H1 (cell line): ENCODE measurements at regions not wholly inside any gene's neighbourhood (a gene's known extent, or its start where the extent isn't known, plus 50 kb on each side); places are given as distances from the start of the nearest gene placed in this dataset.

Experiments
- CTCF ChIA-PET: fragments of 300-600 bp; sonication (Branson Sonifier 250); formaldehyde crosslinking; loops from one replicate; lab custom pipeline; 2021; ENCODE audit not compliant: partially characterized antibody; lab: Charles Lee
- POLR2A ChIA-PET: fragments of 300-600 bp; sonication (Branson Sonifier 250); formaldehyde crosslinking; loops from one replicate; lab custom pipeline; 2021; ENCODE audit warnings: inconsistent platforms; ENCODE audit not compliant: partially characterized antibody; lab: Charles Lee
- DNase-seq, 2 experiments: peaks; one replicate each; pipeline versions ENCODE4 v3.0.0 to v3.0.0-alpha.2; 2010 to 2022; ENCODE audit warnings: low spot score in 2 of 2, low read depth in 1 of 2, mixed read lengths in 1 of 2
- FAIRE-seq: peaks from 2 replicates; lab custom pipeline; 2011; peaks lifted over from hg19 to GRCh38; lab: Jason Lieb, UNC
- H2AFZ ChIP-seq: 2 replicates; pipeline ENCODE4 v1.8.1; 2012; ENCODE audit warnings: low read length, inconsistent platforms
- H2AK5ac ChIP-seq: 2 replicates; pipeline ENCODE4 v1.6.1; 2013; ENCODE audit warnings: low read depth, low read length
- H2BK120ac ChIP-seq: replicated peaks from 2 replicates; pipeline ENCODE3; 2013; ENCODE audit warnings: low read depth, low read length, inconsistent platforms
- H2BK12ac ChIP-seq: 2 replicates; pipeline ENCODE4 v1.6.1; 2013; ENCODE audit warnings: low read depth, low read length
- H2BK15ac ChIP-seq: 2 replicates; pipeline ENCODE4 v1.6.1; 2013; ENCODE audit warnings: low read length
- H2BK20ac ChIP-seq: 2 replicates; pipeline ENCODE4 v1.6.1; 2013; ENCODE audit warnings: low read length
- H2BK5ac ChIP-seq: 2 replicates; pipeline ENCODE4 v1.6.1; 2013; ENCODE audit warnings: low read depth, low read length
- H3K14ac ChIP-seq: 2 replicates; pipeline ENCODE4 v1.6.1; 2013; ENCODE audit warnings: inconsistent platforms; ENCODE audit not compliant: insufficient read length
- H3K18ac ChIP-seq: 2 replicates; pipeline ENCODE4 v1.6.1; 2013; ENCODE audit warnings: low read length; ENCODE audit errors: extremely low read depth
- H3K23ac ChIP-seq: 2 replicates; pipeline ENCODE4 v1.6.1; 2013; ENCODE audit warnings: inconsistent platforms; ENCODE audit not compliant: insufficient read length
- H3K23me2 ChIP-seq: 2 replicates; pipeline ENCODE4 v1.6.1; 2013; ENCODE audit warnings: low read depth, low read length
- H3K27ac ChIP-seq: 2 replicates; pipeline ENCODE4 v1.6.1; 2011; ENCODE audit warnings: low read depth, low read length, inconsistent platforms
- H3K27me3 ChIP-seq, 4 experiments: replicated peaks in 1 of 4; 1 replicate in 1 of 4; 2 replicates in 3 of 4; pipeline versions ENCODE4 v1.6.1 to v1.8.1; 2011 to 2013; ENCODE audit warnings: low read length in 3 of 4, mild to moderate bottlenecking in 3 of 4, inconsistent platforms in 2 of 4, mixed read lengths in 2 of 4, moderate library complexity in 1 of 4; ENCODE audit not compliant: control insufficient read depth in 3 of 4, insufficient read depth in 3 of 4; ENCODE audit errors: extremely low read depth in 1 of 4
- H3K36me3 ChIP-seq, 4 experiments: 2 replicates each; pipeline versions ENCODE4 v1.6.1 to v1.8.1; 2011 to 2013; ENCODE audit warnings: mild to moderate bottlenecking in 4 of 4, low read length in 3 of 4, moderate library complexity in 2 of 4, control low read depth in 1 of 4, inconsistent platforms in 1 of 4; ENCODE audit not compliant: insufficient read depth in 4 of 4, control insufficient read depth in 2 of 4
- H3K4ac ChIP-seq: replicated peaks from 2 replicates; pipeline ENCODE3; 2013; ENCODE audit warnings: low read length, low read depth, mixed read lengths, inconsistent platforms; ENCODE audit not compliant: insufficient read length
- H3K4me1 ChIP-seq, 4 experiments: replicated peaks in 1 of 4; 1 replicate in 1 of 4; 2 replicates in 3 of 4; pipeline versions ENCODE4 v1.6.1 to v1.8.1; 2011 to 2013; ENCODE audit warnings: low read length in 3 of 4, inconsistent platforms in 2 of 4, mixed read lengths in 1 of 4; ENCODE audit not compliant: insufficient read depth in 4 of 4, control insufficient read depth in 3 of 4
- H3K4me2 ChIP-seq, 2 experiments: 2 replicates each; pipeline versions ENCODE4 v1.6.1 to v1.8.1; 2011 to 2013; ENCODE audit warnings: low read depth in 2 of 2, low read length in 2 of 2, control low read depth in 1 of 2, inconsistent platforms in 1 of 2, mild to moderate bottlenecking in 1 of 2; ENCODE audit not compliant: insufficient read depth in 1 of 2
- H3K4me3 ChIP-seq, 4 experiments: fragments of 200-600, 300-600 bp in 1 of 4; sonication (generic), shearing (Covaris generic), sonication (Bioruptor Twin) in 1 of 4; 2 replicates each; pipeline versions ENCODE4 v1.5.1 to v1.8.1; 2011 to 2016; ENCODE audit warnings: low read length in 4 of 4, low read depth in 3 of 4, control low read depth in 2 of 4, inconsistent platforms in 2 of 4, mild to moderate bottlenecking in 2 of 4, mixed read lengths in 1 of 4, moderate library complexity in 1 of 4; ENCODE audit not compliant: insufficient read depth in 2 of 4; ENCODE audit errors: extremely low read depth in 1 of 4
- H3K56ac ChIP-seq: replicated peaks from 2 replicates; pipeline ENCODE3; 2013; ENCODE audit warnings: low read depth, mild to moderate bottlenecking, mixed read lengths, low read length, inconsistent platforms; ENCODE audit not compliant: insufficient read length
- H3K79me1 ChIP-seq: 2 replicates; pipeline ENCODE4 v1.6.1; 2013; ENCODE audit warnings: low read depth, low read length, control low read depth
- H3K79me2 ChIP-seq, 2 experiments: 2 replicates each; pipeline versions ENCODE4 v1.6.1 to v1.8.1; 2012 to 2013; ENCODE audit warnings: low read length in 2 of 2, mild to moderate bottlenecking in 2 of 2, inconsistent platforms in 1 of 2; ENCODE audit not compliant: insufficient read depth in 2 of 2, control insufficient read depth in 1 of 2
- H3K9ac ChIP-seq, 4 experiments: replicated peaks in 1 of 4; 1 replicate in 1 of 4; 2 replicates in 3 of 4; pipeline versions ENCODE4 v1.6.1 to v1.8.1; 2011 to 2013; ENCODE audit warnings: low read depth in 3 of 4, low read length in 3 of 4, control low read depth in 2 of 4, mild to moderate bottlenecking in 2 of 4, moderate library complexity in 2 of 4, inconsistent platforms in 1 of 4; ENCODE audit errors: extremely low read depth in 1 of 4
- H3K9me3 ChIP-seq, 2 experiments: 2 replicates each; pipeline versions ENCODE4 v1.6.1 to v1.8.1; 2012 to 2013; ENCODE audit warnings: mild to moderate bottlenecking in 2 of 2, moderate library complexity in 2 of 2, control low read depth in 1 of 2, inconsistent platforms in 1 of 2, low read depth in 1 of 2, low read length in 1 of 2, mixed read lengths in 1 of 2; ENCODE audit not compliant: insufficient read depth in 2 of 2
- H4K20me1 ChIP-seq, 2 experiments: replicated peaks in 1 of 2; 2 replicates each; pipeline versions ENCODE3 to v1.8.1; 2011 to 2013; ENCODE audit warnings: inconsistent platforms in 2 of 2, low read length in 2 of 2, mild to moderate bottlenecking in 1 of 2; ENCODE audit not compliant: insufficient read depth in 2 of 2, control insufficient read depth in 1 of 2
- H4K5ac ChIP-seq: 2 replicates; pipeline ENCODE4 v1.6.1; 2013; ENCODE audit warnings: low read length, low read depth, mixed read lengths, inconsistent platforms; ENCODE audit not compliant: insufficient read length
- H4K8ac ChIP-seq: 2 replicates; pipeline ENCODE4 v1.8.0; 2013; ENCODE audit warnings: mild to moderate bottlenecking, moderate library complexity, low read length, inconsistent platforms; ENCODE audit not compliant: insufficient read depth; ENCODE audit errors: extremely low read depth
- H4K91ac ChIP-seq: replicated peaks from 2 replicates; pipeline ENCODE3; 2013; ENCODE audit warnings: low read length, mixed read lengths, inconsistent platforms; ENCODE audit not compliant: insufficient read length
- CTBP2 ChIP-seq: IDR thresholded peaks from 2 replicates; pipeline ENCODE4 v1.7.0; 2011; ENCODE audit warnings: borderline replicate concordance, mild to moderate bottlenecking, moderate library complexity, mixed read lengths, low read length; ENCODE audit not compliant: insufficient read depth, insufficient read length
- KDM4A ChIP-seq: IDR thresholded peaks from one replicate; pipeline ENCODE4 v1.7.1; 2012; ENCODE audit warnings: low read depth, mild to moderate bottlenecking, moderate library complexity, low read length, inconsistent platforms; ENCODE audit not compliant: severe bottlenecking
- RAD21 ChIP-seq, 2 experiments: IDR thresholded peaks in 1 of 2; conservative IDR thresholded peaks in 1 of 2; 2 replicates each; pipeline ENCODE4 v1.6.1; 2011; ENCODE audit warnings: low read depth in 2 of 2, low read length in 2 of 2, improper control_type of control experiment in 1 of 2, inconsistent platforms in 1 of 2, mild to moderate bottlenecking in 1 of 2, moderate library complexity in 1 of 2
- SIRT6 ChIP-seq: IDR thresholded peaks from one replicate; pipeline ENCODE4 v1.7.1; 2012; ENCODE audit warnings: low read length, inconsistent platforms
- TAF7 ChIP-seq: optimal IDR thresholded peaks from 2 replicates; pipeline ENCODE3; 2011; ENCODE audit warnings: low read depth, mild to moderate bottlenecking, inconsistent platforms, low read length, moderate library complexity, borderline replicate concordance
- ZNF274 ChIP-seq: IDR thresholded peaks from 2 replicates; pipeline ENCODE4 v1.7.0; 2012; ENCODE audit warnings: low read length, borderline replicate concordance; ENCODE audit errors: extremely low read depth

DNA sequence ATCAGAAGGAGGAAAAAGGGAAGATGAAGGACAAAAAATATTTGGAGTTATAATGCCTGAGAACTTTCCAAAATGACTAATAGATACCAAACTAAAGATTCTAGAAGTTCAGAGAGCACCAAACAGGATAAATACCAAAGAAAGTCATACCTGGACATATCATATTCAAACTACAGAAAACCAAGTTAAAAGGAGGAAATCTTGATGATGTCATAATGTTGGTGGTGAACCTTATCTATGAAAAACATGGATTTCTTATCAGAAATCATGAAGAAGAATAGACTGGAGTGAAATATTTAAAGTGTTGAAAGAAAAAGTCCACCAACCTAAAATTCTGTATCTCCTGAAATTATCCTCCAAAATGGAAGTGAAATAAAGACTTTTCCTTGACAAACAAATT is 389.2 kb downstream of the JRKL start:
- no peak for FAIRE-seq
- no peak overlapping the region for H3K14ac ChIP-seq
- CTCF ChIA-PET = no interaction called here

More for the DNA sequence above, 389.2 kb downstream of the JRKL start:
- Histone ChIP-seq H3K4me1 (no peaks in the 10 kb centered on the region), H3K23me2 (no peaks in the 10 kb centered on the region), H4K20me1 (no peaks in the 10 kb centered on the region), H3K4me3 (no peak overlapping the region), H3K36me3 (no peaks in the 10 kb centered on the region), H2BK5ac (no peak overlapping the region), H3K27me3 (no peaks in the 10 kb centered on the region), H3K18ac (no peak overlapping the region), H4K8ac (no peak overlapping the region), H3K4me2 (no peak overlapping the region), H3K27ac (no peak overlapping the region), H3K9ac (no peak overlapping the region), H3K23ac (no peak overlapping the region), H2BK15ac (no peak overlapping the region), H3K56ac (no peak overlapping the region), H2BK20ac (no peak overlapping the region), H4K5ac (no peak overlapping the region), H2AFZ (no peak overlapping the region), H4K91ac (no peak overlapping the region), H2AK5ac (no peak overlapping the region), H3K79me1 (no peaks in the 10 kb centered on the region), H2BK120ac (no peak overlapping the region), H3K79me2 (no peaks in the 10 kb centered on the region)
- no peak for DNase-seq
- TF ChIP-seq ZNF274 = no peak
- no peak for TF ChIP-seq SIRT6
- no peak for TF ChIP-seq KDM4A
- no peak for TF ChIP-seq RAD21 (IDR thresholded peaks at IDR 0.05 in 1 of 2, conservative IDR thresholded peaks at IDR 0.05 in 1 of 2; ENCODE audit: low read depth in 2 of 2, low read length in 2 of 2)
- TF ChIP-seq CTBP2 = no peak
- no peak for TF ChIP-seq TAF7
- TF ChIP-seq, all 59 proteins: peak for 0
- H3K9me3 ChIP-seq = no peaks in the 10 kb centered on the region; a peak in 2 of 4 replicates
- POLR2A ChIA-PET = no interaction called here
- no peak overlapping the region for H3K4ac ChIP-seq
- H2BK12ac ChIP-seq = no peak overlapping the region
